ENCODE measurements at regions not wholly inside any gene's neighbourhood (a gene's known extent, or its start where the extent isn't known, plus 50 kb on each side); places are given as distances from the start of the nearest gene placed in this dataset.

DNA sequence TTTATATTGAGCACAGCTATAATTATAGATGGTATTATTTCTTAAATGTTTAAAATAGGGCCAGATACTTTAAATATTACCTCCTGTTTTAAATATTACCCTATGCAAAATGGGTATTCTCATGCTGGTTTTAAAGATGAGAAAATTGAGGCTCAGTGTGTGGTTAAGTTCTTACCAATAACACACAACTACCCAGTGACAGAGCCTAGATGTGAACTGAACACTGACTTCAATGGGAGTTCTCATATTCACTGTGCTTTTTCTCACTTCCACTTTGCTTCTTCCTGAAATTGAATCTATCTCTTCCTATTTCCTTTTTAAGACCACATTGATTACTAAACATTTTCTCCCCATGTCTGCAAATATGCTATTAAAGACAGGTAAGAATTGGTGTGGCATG, 135.8 kb upstream of the TUSC1 start:
- TF ChIP-seq ZNF671 (CRISPR knock-in tag; IDR thresholded peaks at IDR 0.05): no peak
- TF ChIP-seq, protein P1, sequence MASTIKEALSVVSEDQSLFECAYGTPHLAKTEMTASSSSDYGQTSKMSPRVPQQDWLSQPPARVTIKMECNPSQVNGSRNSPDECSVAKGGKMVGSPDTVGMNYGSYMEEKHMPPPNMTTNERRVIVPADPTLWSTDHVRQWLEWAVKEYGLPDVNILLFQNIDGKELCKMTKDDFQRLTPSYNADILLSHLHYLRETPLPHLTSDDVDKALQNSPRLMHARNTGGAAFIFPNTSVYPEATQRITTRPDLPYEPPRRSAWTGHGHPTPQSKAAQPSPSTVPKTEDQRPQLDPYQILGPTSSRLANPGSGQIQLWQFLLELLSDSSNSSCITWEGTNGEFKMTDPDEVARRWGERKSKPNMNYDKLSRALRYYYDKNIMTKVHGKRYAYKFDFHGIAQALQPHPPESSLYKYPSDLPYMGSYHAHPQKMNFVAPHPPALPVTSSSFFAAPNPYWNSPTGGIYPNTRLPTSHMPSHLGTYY (CRISPR knock-in tag; IDR thresholded peaks at IDR 0.05): no peak
- TF ChIP-seq GABPB1 (CRISPR knock-in tag; IDR thresholded peaks at IDR 0.05): no peak
- no peak for TF ChIP-seq GTF2I (CRISPR knock-in tag; conservative IDR thresholded peaks at IDR 0.05)
- TF ChIP-seq, protein P2, sequence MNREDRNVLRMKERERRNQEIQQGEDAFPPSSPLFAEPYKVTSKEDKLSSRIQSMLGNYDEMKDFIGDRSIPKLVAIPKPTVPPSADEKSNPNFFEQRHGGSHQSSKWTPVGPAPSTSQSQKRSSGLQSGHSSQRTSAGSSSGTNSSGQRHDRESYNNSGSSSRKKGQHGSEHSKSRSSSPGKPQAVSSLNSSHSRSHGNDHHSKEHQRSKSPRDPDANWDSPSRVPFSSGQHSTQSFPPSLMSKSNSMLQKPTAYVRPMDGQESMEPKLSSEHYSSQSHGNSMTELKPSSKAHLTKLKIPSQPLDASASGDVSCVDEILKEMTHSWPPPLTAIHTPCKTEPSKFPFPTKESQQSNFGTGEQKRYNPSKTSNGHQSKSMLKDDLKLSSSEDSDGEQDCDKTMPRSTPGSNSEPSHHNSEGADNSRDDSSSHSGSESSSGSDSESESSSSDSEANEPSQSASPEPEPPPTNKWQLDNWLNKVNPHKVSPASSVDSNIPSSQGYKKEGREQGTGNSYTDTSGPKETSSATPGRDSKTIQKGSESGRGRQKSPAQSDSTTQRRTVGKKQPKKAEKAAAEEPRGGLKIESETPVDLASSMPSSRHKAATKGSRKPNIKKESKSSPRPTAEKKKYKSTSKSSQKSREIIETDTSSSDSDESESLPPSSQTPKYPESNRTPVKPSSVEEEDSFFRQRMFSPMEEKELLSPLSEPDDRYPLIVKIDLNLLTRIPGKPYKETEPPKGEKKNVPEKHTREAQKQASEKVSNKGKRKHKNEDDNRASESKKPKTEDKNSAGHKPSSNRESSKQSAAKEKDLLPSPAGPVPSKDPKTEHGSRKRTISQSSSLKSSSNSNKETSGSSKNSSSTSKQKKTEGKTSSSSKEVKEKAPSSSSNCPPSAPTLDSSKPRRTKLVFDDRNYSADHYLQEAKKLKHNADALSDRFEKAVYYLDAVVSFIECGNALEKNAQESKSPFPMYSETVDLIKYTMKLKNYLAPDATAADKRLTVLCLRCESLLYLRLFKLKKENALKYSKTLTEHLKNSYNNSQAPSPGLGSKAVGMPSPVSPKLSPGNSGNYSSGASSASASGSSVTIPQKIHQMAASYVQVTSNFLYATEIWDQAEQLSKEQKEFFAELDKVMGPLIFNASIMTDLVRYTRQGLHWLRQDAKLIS (CRISPR knock-in tag; IDR thresholded peaks at IDR 0.05; ENCODE audit: borderline replicate concordance): no peak
- no peak for TF ChIP-seq ZNF232 (CRISPR knock-in tag; IDR thresholded peaks at IDR 0.05)
- no peak for TF ChIP-seq ZNF396 (CRISPR knock-in tag; IDR thresholded peaks at IDR 0.05; ENCODE audit: borderline replicate concordance)
- no peak for TF ChIP-seq ZNF416 (CRISPR knock-in tag; IDR thresholded peaks at IDR 0.05)
- no peak for TF ChIP-seq MYBL2 (CRISPR knock-in tag; IDR thresholded peaks at IDR 0.05)
- TF ChIP-seq, protein P3, sequence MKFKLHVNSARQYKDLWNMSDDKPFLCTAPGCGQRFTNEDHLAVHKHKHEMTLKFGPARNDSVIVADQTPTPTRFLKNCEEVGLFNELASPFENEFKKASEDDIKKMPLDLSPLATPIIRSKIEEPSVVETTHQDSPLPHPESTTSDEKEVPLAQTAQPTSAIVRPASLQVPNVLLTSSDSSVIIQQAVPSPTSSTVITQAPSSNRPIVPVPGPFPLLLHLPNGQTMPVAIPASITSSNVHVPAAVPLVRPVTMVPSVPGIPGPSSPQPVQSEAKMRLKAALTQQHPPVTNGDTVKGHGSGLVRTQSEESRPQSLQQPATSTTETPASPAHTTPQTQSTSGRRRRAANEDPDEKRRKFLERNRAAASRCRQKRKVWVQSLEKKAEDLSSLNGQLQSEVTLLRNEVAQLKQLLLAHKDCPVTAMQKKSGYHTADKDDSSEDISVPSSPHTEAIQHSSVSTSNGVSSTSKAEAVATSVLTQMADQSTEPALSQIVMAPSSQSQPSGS (CRISPR knock-in tag; IDR thresholded peaks at IDR 0.05; ENCODE audit: borderline replicate concordance, low read depth): no peak
- TF ChIP-seq FOXK1 (CRISPR knock-in tag; IDR thresholded peaks at IDR 0.05): no peak
- no peak for TF ChIP-seq ATF1 (CRISPR knock-in tag; IDR thresholded peaks at IDR 0.05)
- TF ChIP-seq NFYB (CRISPR knock-in tag; conservative IDR thresholded peaks at IDR 0.05; ENCODE audit: low read depth): no peak
- TF ChIP-seq SOX15 (CRISPR knock-in tag; IDR thresholded peaks at IDR 0.05): no peak
- TF ChIP-seq, protein P4, sequence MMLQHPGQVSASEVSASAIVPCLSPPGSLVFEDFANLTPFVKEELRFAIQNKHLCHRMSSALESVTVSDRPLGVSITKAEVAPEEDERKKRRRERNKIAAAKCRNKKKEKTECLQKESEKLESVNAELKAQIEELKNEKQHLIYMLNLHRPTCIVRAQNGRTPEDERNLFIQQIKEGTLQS (CRISPR knock-in tag; conservative IDR thresholded peaks at IDR 0.05): no peak
- TF ChIP-seq, protein P5, sequence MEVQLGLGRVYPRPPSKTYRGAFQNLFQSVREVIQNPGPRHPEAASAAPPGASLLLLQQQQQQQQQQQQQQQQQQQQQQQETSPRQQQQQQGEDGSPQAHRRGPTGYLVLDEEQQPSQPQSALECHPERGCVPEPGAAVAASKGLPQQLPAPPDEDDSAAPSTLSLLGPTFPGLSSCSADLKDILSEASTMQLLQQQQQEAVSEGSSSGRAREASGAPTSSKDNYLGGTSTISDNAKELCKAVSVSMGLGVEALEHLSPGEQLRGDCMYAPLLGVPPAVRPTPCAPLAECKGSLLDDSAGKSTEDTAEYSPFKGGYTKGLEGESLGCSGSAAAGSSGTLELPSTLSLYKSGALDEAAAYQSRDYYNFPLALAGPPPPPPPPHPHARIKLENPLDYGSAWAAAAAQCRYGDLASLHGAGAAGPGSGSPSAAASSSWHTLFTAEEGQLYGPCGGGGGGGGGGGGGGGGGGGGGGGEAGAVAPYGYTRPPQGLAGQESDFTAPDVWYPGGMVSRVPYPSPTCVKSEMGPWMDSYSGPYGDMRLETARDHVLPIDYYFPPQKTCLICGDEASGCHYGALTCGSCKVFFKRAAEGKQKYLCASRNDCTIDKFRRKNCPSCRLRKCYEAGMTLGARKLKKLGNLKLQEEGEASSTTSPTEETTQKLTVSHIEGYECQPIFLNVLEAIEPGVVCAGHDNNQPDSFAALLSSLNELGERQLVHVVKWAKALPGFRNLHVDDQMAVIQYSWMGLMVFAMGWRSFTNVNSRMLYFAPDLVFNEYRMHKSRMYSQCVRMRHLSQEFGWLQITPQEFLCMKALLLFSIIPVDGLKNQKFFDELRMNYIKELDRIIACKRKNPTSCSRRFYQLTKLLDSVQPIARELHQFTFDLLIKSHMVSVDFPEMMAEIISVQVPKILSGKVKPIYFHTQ (CRISPR knock-in tag; IDR thresholded peaks at IDR 0.05): no peak
- TF ChIP-seq ZNF219 (CRISPR knock-in tag; IDR thresholded peaks at IDR 0.05; ENCODE audit: borderline replicate concordance): no peak
- TF ChIP-seq, protein P6, sequence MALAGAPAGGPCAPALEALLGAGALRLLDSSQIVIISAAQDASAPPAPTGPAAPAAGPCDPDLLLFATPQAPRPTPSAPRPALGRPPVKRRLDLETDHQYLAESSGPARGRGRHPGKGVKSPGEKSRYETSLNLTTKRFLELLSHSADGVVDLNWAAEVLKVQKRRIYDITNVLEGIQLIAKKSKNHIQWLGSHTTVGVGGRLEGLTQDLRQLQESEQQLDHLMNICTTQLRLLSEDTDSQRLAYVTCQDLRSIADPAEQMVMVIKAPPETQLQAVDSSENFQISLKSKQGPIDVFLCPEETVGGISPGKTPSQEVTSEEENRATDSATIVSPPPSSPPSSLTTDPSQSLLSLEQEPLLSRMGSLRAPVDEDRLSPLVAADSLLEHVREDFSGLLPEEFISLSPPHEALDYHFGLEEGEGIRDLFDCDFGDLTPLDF (CRISPR knock-in tag; IDR thresholded peaks at IDR 0.05): no peak
- ATAC-seq (no peak), DNase-seq (ENCODE audit: low spot score) (no peak)
- POLR2A ChIA-PET: no interaction called here
- Mint-ChIP-seq H3K4me3 (no peak overlapping the region), H3K36me3 (peaks cover 2% of the 10 kb centered on the region; the same call in 1 of the 2 replicates), H3K4me1 (no peaks in the 10 kb centered on the region), H3K27ac (no peak overlapping the region), H3K9me3 (peaks cover 14% of the 10 kb centered on the region), H3K27me3 (ENCODE audit: low read depth) (no peaks in the 10 kb centered on the region)
- CTCF ChIA-PET: no interaction called here
